GM23338 (cell line): ENCODE measurements at regions not wholly inside any gene's neighbourhood (a gene's known extent, or its start where the extent isn't known, plus 50 kb on each side); places are given as distances from the start of the nearest gene placed in this dataset.

Experiments used
- ATAC-seq: fragments of 200-7000 bp; cut with Tn5 transposase; 3 replicates; pipeline ENCODE4 v1.9.1; 2020
- DNase-seq: peaks from one replicate; pipeline ENCODE4 v3.0.0-alpha.2; 2015; ENCODE audit warnings: low spot score
- H2AFZ ChIP-seq: fragments of 200-600 bp; sonication (generic); 2 replicates; pipeline ENCODE4 v1.8.0; 2016; ENCODE audit warnings: antibody characterized with exemption, mild to moderate bottlenecking, moderate library complexity
- H3F3A ChIP-seq: fragments of 200-600 bp; sonication (generic); replicated peaks from 2 replicates; pipeline ENCODE4 v1.8.0; 2017; ENCODE audit warnings: antibody characterized with exemption, mixed run types, low read depth
- H3K27ac ChIP-seq: fragments of 200-600 bp; sonication (generic); 2 replicates; pipeline ENCODE4 v1.6.1; 2016; ENCODE audit warnings: low read depth
- H3K27me3 ChIP-seq: fragments of 200-600 bp; sonication (generic); 2 replicates; pipeline ENCODE4 v1.8.0; 2016; ENCODE audit warnings: mild to moderate bottlenecking, mixed run types, moderate library complexity; ENCODE audit not compliant: insufficient read depth
- H3K36me3 ChIP-seq: fragments of 200-600 bp; sonication (generic); 2 replicates; pipeline ENCODE4 v1.8.0; 2016; ENCODE audit warnings: mild to moderate bottlenecking; ENCODE audit not compliant: insufficient read depth
- H3K4me1 ChIP-seq: fragments of 200-600 bp; sonication (generic); 2 replicates; pipeline ENCODE4 v1.8.0; 2016; ENCODE audit warnings: mild to moderate bottlenecking, moderate library complexity; ENCODE audit not compliant: insufficient read depth
- H3K4me2 ChIP-seq: fragments of 200-600 bp; sonication (generic); 2 replicates; pipeline ENCODE4 v1.7.1; 2017; ENCODE audit warnings: mixed run types
- H3K4me3 ChIP-seq: fragments of 200-600 bp; sonication (generic); 2 replicates; pipeline ENCODE4 v1.6.1; 2016; ENCODE audit warnings: mixed run types
- H3K79me2 ChIP-seq: fragments of 200-600 bp; sonication (generic); replicated peaks from 2 replicates; pipeline ENCODE4 v1.8.0; 2017; ENCODE audit warnings: mild to moderate bottlenecking; ENCODE audit not compliant: insufficient read depth
- H3K9me2 ChIP-seq: fragments of 200-600 bp; sonication (generic); 2 replicates; pipeline ENCODE4 v1.8.0; 2017; ENCODE audit not compliant: insufficient read depth
- H4K20me1 ChIP-seq: fragments of 200-600 bp; sonication (generic); replicated peaks from 2 replicates; pipeline ENCODE4 v1.8.0; 2017; ENCODE audit warnings: mild to moderate bottlenecking; ENCODE audit not compliant: insufficient read depth
- H3K27ac Mint-ChIP-seq: 2 replicates; pipeline ENCODE4 v1.8.0; 2020; ENCODE audit warnings: inconsistent platforms, mild to moderate bottlenecking, moderate library complexity, mixed read lengths
- H3K27me3 Mint-ChIP-seq: 3 replicates; pipeline ENCODE4 v1.8.0; 2022; ENCODE audit warnings: low read depth, mild to moderate bottlenecking, moderate library complexity, mixed read lengths, inconsistent platforms; ENCODE audit not compliant: insufficient read depth, poor library complexity
- H3K36me3 Mint-ChIP-seq: 3 replicates; pipeline ENCODE4 v1.8.0; 2021; ENCODE audit warnings: low read depth, mild to moderate bottlenecking, inconsistent platforms, moderate library complexity, mixed read lengths
- H3K4me1 Mint-ChIP-seq: 3 replicates; pipeline ENCODE4 v1.8.0; 2020; ENCODE audit warnings: mild to moderate bottlenecking, inconsistent platforms, mixed read lengths
- H3K4me3 Mint-ChIP-seq: 3 replicates; pipeline ENCODE4 v1.8.0; 2021; ENCODE audit warnings: moderate library complexity, mild to moderate bottlenecking, inconsistent platforms, mixed read lengths
- H3K9me3 Mint-ChIP-seq: 3 replicates; pipeline ENCODE4 v1.8.0; 2020; ENCODE audit warnings: moderate library complexity, mild to moderate bottlenecking, inconsistent platforms, mixed read lengths
- CREB1 ChIP-seq: fragments of 250-450 bp; sonication (Bioruptor Pico); IDR thresholded peaks from 2 replicates; pipeline ENCODE4 v1.5.0; 2020; ENCODE audit warnings: low read depth, mild to moderate bottlenecking, moderate library complexity
- EZH2 ChIP-seq: fragments of 200-600 bp; sonication (generic); IDR thresholded peaks from one replicate; pipeline ENCODE4 v1.8.0; 2017; ENCODE audit warnings: antibody characterized with exemption, mild to moderate bottlenecking, low read depth; ENCODE audit not compliant: unreplicated experiment
- EZH2phosphoT487 ChIP-seq: fragments of 200-600 bp; sonication (generic); IDR thresholded peaks from one replicate; pipeline ENCODE4 v1.8.1; 2018; ENCODE audit warnings: antibody characterized with exemption; ENCODE audit not compliant: unreplicated experiment
- NANOG ChIP-seq: IDR thresholded peaks from 2 replicates; pipeline ENCODE4 v1.6.1; 2016; ENCODE audit warnings: antibody characterized with exemption, borderline replicate concordance
- ZNF114 ChIP-seq: fragments of 250-450 bp; sonication (Bioruptor Pico); IDR thresholded peaks from 2 replicates; pipeline ENCODE4 v1.5.0; 2020; ENCODE audit warnings: mild to moderate bottlenecking, moderate library complexity
- TF ChIP-seq, protein P1 (sequence below), 2 experiments: fragments of 200-600 bp in 1 of 2; sonication (generic) in 1 of 2; conservative IDR thresholded peaks; 2 replicates each; pipeline versions ENCODE4 v1.5.1 to v1.6.1; 2016 to 2017; ENCODE audit warnings: antibody characterized with exemption in 2 of 2, low read depth in 2 of 2, mild to moderate bottlenecking in 2 of 2, moderate library complexity in 1 of 2
- TF ChIP-seq, protein P2 (sequence below): IDR thresholded peaks from 2 replicates; pipeline ENCODE4 v1.6.1; 2016; ENCODE audit warnings: antibody characterized with exemption
- TF ChIP-seq, protein P3 (sequence below): fragments of 250-450 bp; sonication (Bioruptor Pico); IDR thresholded peaks from 2 replicates; pipeline ENCODE4 v1.5.0; 2020; ENCODE audit warnings: mild to moderate bottlenecking, moderate library complexity

DNA sequence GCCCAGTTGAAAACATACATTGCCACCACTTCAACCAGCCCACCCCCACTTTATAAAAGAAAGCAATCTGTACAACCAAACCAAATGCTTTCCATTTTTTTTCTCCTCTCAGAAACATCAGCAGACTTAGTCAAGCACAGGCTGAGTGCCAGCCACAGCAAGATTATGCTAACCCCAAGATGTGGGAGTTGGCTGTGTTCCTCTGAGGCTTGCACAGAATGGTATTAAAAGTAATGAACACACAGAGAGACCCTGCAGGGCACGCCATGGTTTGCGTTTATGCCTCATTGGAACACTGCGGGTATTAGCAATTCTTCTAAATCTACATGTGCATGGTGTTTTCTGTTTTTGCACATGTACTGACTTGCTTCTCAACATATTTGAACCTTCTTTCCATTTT is 419.9 kb upstream of the GRAMD2B start:
- no peaks in the 10 kb centered on the region for H3K79me2 ChIP-seq
- no peaks in the 10 kb centered on the region for H3K27me3 ChIP-seq
- H3K4me3 ChIP-seq: no peak overlapping the region
- no peak overlapping the region for H2AFZ ChIP-seq
- no peak overlapping the region for H3K27ac ChIP-seq
- H3K4me1 Mint-ChIP-seq: peaks cover 12% of the 10 kb centered on the region
- DNase-seq: no peak
- H3K27ac Mint-ChIP-seq: no peak overlapping the region; the same call in 1 of the 2 replicates
- no peak for ATAC-seq
- no peaks in the 10 kb centered on the region for H3F3A ChIP-seq
- H3K4me1 ChIP-seq: peaks cover 12% of the 10 kb centered on the region
- peaks cover 4% of the 10 kb centered on the region for H3K27me3 Mint-ChIP-seq
- peaks cover under 1% of the 10 kb centered on the region; the same call in 1 of the 3 replicates for H3K9me3 Mint-ChIP-seq
- no peak overlapping the region for H3K4me3 Mint-ChIP-seq
- peaks cover 3% of the 10 kb centered on the region; the same call in 1 of the 2 replicates for H3K9me2 ChIP-seq
- H4K20me1 ChIP-seq: no peaks in the 10 kb centered on the region
- no peaks in the 10 kb centered on the region for H3K36me3 ChIP-seq
- H3K36me3 Mint-ChIP-seq: no peaks in the 10 kb centered on the region
- TF ChIP-seq, protein P1, sequence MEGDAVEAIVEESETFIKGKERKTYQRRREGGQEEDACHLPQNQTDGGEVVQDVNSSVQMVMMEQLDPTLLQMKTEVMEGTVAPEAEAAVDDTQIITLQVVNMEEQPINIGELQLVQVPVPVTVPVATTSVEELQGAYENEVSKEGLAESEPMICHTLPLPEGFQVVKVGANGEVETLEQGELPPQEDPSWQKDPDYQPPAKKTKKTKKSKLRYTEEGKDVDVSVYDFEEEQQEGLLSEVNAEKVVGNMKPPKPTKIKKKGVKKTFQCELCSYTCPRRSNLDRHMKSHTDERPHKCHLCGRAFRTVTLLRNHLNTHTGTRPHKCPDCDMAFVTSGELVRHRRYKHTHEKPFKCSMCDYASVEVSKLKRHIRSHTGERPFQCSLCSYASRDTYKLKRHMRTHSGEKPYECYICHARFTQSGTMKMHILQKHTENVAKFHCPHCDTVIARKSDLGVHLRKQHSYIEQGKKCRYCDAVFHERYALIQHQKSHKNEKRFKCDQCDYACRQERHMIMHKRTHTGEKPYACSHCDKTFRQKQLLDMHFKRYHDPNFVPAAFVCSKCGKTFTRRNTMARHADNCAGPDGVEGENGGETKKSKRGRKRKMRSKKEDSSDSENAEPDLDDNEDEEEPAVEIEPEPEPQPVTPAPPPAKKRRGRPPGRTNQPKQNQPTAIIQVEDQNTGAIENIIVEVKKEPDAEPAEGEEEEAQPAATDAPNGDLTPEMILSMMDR (conservative IDR thresholded peaks at IDR 0.05; ENCODE audit: low read depth in 2 of 2): no peak
- TF ChIP-seq, protein P2, sequence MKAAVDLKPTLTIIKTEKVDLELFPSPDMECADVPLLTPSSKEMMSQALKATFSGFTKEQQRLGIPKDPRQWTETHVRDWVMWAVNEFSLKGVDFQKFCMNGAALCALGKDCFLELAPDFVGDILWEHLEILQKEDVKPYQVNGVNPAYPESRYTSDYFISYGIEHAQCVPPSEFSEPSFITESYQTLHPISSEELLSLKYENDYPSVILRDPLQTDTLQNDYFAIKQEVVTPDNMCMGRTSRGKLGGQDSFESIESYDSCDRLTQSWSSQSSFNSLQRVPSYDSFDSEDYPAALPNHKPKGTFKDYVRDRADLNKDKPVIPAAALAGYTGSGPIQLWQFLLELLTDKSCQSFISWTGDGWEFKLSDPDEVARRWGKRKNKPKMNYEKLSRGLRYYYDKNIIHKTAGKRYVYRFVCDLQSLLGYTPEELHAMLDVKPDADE: no peak
- no peak for TF ChIP-seq NANOG
- no peak for TF ChIP-seq EZH2phosphoT487
- TF ChIP-seq, protein P3, sequence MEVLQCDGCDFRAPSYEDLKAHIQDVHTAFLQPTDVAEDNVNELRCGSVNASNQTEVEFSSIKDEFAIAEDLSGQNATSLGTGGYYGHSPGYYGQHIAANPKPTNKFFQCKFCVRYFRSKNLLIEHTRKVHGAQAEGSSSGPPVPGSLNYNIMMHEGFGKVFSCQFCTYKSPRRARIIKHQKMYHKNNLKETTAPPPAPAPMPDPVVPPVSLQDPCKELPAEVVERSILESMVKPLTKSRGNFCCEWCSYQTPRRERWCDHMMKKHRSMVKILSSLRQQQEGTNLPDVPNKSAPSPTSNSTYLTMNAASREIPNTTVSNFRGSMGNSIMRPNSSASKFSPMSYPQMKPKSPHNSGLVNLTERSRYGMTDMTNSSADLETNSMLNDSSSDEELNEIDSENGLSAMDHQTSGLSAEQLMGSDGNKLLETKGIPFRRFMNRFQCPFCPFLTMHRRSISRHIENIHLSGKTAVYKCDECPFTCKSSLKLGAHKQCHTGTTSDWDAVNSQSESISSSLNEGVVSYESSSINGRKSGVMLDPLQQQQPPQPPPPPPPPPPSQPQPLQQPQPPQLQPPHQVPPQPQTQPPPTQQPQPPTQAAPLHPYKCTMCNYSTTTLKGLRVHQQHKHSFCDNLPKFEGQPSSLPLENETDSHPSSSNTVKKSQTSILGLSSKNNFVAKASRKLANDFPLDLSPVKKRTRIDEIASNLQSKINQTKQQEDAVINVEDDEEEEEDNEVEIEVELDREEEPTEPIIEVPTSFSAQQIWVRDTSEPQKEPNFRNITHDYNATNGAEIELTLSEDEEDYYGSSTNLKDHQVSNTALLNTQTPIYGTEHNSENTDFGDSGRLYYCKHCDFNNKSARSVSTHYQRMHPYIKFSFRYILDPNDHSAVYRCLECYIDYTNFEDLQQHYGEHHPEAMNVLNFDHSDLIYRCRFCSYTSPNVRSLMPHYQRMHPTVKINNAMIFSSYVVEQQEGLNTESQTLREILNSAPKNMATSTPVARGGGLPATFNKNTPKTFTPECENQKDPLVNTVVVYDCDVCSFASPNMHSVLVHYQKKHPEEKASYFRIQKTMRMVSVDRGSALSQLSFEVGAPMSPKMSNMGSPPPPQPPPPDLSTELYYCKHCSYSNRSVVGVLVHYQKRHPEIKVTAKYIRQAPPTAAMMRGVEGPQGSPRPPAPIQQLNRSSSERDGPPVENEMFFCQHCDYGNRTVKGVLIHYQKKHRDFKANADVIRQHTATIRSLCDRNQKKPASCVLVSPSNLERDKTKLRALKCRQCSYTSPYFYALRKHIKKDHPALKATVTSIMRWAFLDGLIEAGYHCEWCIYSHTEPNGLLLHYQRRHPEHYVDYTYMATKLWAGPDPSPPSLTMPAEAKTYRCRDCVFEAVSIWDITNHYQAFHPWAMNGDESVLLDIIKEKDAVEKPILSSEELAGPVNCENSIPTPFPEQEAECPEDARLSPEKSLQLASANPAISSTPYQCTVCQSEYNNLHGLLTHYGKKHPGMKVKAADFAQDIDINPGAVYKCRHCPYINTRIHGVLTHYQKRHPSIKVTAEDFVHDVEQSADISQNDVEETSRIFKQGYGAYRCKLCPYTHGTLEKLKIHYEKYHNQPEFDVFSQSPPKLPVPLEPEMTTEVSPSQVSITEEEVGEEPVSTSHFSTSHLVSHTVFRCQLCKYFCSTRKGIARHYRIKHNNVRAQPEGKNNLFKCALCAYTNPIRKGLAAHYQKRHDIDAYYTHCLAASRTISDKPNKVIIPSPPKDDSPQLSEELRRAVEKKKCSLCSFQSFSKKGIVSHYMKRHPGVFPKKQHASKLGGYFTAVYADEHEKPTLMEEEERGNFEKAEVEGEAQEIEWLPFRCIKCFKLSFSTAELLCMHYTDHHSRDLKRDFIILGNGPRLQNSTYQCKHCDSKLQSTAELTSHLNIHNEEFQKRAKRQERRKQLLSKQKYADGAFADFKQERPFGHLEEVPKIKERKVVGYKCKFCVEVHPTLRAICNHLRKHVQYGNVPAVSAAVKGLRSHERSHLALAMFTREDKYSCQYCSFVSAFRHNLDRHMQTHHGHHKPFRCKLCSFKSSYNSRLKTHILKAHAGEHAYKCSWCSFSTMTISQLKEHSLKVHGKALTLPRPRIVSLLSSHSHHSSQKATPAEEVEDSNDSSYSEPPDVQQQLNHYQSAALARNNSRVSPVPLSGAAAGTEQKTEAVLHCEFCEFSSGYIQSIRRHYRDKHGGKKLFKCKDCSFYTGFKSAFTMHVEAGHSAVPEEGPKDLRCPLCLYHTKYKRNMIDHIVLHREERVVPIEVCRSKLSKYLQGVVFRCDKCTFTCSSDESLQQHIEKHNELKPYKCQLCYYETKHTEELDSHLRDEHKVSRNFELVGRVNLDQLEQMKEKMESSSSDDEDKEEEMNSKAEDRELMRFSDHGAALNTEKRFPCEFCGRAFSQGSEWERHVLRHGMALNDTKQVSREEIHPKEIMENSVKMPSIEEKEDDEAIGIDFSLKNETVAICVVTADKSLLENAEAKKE: no peak
- no peak for TF ChIP-seq ZNF114 (CRISPR knock-in tag)
- TF ChIP-seq EZH2: no peak
- TF ChIP-seq CREB1: no peak
- H3K4me2 ChIP-seq: no peak overlapping the region
